Neural progenitor cell (in vitro differentiated cells): ENCODE measurements at regions not wholly inside any gene's neighbourhood (a gene's known extent, or its start where the extent isn't known, plus 50 kb on each side); places are given as distances from the start of the nearest gene placed in this dataset.

Experiments
- CTCF ChIP-seq: fragments of 200-600 bp; sonication (generic); IDR thresholded peaks from 2 replicates; pipeline ENCODE4 v1.5.1; 2017; ENCODE audit warnings: antibody characterized with exemption, mild to moderate bottlenecking
- EZH2 ChIP-seq: fragments of 200-600 bp; sonication (generic); IDR thresholded peaks from 2 replicates; pipeline ENCODE4 v1.6.1; 2017; ENCODE audit warnings: antibody characterized with exemption, mild to moderate bottlenecking, moderate library complexity
- EZH2phosphoT487 ChIP-seq: fragments of 200-600 bp; sonication (generic); IDR thresholded peaks from 2 replicates; pipeline ENCODE4 v1.6.1; 2017; ENCODE audit warnings: antibody characterized with exemption

GRCh38 chr3:8215821-8216220 lies 285.8 kb upstream of the LMCD1 start:
- TF ChIP-seq CTCF (no peak), EZH2 (no peak), EZH2phosphoT487 (no peak)
